DMS 273 (cell line): ENCODE measurements at regions not wholly inside any gene's neighbourhood (a gene's known extent, or its start where the extent isn't known, plus 50 kb on each side); places are given as distances from the start of the nearest gene placed in this dataset.

Experiments
- DNase-seq: peaks from one replicate; lab custom pipeline; 2025; ENCODE audit not compliant: unreplicated experiment; lab: John Stamatoyannopoulos, UW

DNA sequence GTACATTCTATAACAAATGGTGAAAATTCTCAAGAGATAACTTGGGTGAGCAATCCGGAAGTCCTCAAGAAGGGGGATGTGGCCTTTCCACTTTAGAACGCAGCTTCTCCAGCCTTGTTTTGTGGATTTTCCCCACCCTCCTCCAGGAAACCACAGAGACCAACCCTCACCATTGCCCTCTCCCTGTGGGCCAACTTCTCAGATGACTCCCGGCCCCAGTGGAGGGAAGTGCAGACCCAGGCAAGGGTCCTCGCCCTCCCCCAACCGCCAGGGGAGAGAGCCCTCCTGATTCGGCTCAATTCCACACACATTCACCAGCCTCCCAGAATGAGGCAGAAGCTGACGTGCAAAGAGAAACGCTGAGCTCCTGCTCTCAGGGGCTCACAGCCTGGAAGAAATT lies 277.2 kb downstream of the EIPR1 start:
- no peak for DNase-seq

- no peak for DNase-seq
These were observed 277.8 kb downstream of the EIPR1 start for GRCh38 chr2:3099860-3100234.

DNA sequence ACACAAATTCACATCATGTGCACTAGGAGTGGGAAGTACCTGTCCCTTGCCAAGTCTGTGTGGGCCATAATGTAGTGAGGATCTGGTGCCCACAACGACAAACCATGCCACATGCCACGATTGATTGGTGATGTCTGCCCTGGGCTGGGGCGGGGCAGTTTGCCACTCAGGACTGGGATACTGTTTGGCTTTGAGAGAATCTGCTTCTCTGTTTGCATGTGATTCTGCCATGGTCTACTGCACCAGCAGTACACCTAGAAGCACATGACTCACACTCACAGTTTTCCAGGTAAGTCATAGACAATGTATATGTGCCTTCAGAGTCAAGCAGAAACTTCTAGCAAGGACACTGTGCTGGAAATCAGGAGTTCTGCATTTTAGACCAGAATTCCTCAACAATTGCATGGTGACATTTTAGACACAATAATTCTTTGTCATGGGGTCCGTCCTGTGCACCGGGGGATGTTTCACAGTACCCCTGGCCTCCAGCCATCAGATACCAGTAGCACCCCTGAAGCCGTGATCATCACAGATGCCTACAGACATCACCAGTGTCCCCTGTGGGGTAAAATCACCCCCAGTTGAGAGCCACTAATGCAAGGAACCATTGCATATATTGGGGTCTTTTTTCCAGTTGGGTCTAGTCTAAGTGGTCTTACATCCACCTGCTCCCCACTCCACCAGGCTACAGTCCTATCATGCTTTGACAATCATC lies 278.3 kb downstream of the EIPR1 start:
- DNase-seq, result no peak

DNA sequence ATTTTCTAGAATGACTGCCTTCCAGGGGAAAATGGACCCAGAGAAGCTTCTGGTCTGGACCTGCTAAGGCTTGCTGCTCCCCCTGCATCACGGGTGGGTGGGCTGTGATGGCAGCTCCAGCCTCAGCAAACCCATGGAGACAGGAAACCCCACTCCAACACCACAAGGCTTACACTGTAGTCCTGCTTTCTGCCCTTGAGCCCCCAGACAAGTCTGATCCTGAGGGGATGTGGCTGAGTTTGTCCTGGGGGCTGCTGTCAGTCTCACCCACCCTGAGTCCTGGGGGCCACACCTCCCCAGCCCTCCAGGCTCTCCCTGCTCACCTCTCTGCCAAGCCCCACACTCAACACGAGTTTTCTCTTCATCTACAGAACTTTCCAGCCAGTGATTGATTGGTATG lies 279.4 kb downstream of the EIPR1 start:
- no peak for DNase-seq

GRCh38 chr2:3097804-3098203 lies 279.8 kb downstream of the EIPR1 start:
- DNase-seq, result no peak

DNA sequence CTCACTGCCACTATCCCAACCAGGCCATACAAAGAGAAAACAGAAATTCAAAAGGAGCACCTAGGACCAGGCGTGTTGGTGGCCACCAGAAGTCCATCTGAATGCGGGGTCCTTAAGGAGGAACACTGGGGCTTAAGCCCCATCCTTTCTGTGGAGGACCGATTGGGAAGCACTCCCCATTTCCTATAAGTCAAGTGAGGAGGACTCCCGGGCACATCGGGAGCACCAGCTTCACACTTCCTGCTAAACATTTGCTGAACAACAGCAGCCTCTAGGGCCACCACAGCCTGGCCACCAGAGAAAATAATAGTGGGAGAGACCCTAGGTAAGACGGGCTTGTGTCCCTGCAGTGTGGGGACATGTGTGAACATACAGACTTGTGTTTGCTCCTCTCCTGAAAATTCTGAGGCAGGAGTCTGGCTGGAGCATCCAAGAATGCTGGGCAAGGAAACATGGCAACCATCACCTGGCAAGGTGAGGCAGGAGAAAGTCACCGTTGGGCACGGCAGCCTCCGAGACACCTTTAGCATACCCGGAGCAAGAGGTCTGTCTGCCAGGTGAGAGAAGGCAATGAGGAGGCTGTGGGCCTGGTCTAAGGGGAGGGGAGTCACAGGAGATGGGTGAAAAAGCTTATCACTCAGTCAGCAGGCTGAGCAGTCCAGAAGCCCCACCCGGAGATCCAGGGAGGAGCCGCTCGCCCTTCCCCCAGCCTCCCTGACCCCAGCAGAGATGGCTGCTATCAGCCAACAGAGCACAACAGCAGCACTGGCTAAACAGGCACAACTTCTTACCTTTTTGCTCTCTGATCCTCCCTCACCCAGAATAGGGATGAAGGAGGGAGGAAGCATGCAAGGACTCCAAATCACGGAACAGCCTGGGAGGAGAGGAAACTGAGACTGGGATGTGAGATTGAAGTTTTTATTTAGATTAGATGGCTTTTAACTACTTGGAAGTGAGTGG lies 282.3 kb downstream of the EIPR1 start:
- DNase-seq, result no peak

GRCh38 chr2:3094318-3094717 lies 283.3 kb downstream of the EIPR1 start:
- no peak for DNase-seq

GRCh38 chr2:3091696-3092095 lies 285.9 kb downstream of the EIPR1 start:
- DNase-seq, result no peak

DNA sequence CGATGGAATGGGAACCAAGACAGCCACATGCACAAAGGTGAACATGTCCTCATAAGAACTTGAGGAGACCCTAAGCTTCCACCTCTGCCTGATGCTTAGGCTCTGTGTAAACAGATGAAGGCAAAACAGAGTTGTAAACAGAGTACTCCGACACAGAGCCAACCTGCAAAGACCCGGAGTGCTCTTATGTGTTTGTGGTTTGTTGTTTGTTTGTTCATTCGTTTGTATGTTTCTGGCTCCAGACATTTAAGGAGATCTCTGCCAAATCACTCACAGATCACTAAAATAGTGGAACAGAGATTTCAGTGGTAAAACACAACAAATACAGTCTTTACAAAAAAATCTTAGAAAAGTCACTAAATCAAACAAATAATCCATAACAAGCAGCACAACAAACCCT lies 294.9 kb downstream of the EIPR1 start:
- no peak for DNase-seq

- no peak for DNase-seq
These were observed 297.4 kb downstream of the EIPR1 start for GRCh38 chr2:3079959-3080948.

DNA sequence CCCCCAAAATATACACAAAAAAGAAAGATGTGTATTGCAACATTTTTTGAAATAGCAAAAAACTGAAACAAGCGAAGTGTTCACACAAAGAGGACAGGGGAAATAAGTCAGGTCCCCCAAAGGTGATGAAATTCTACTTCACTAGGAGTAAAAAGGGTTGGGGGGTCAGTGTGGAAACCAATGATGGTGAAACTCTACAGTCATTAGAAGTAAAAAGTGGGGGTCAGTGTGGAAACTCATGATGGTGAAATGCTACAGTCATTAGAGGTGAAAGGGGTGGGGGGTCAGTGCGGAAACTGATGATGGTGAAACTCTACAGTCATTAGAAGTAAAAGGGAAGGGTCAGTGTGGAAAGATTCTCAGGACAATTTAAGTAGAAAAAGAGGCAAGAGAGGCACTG lies 298.2 kb downstream of the EIPR1 start:
- no peak for DNase-seq

GRCh38 chr2:3078684-3079083 lies 298.9 kb downstream of the EIPR1 start:
- no peak for DNase-seq

GRCh38 chr2:3076848-3077642 lies 300.6 kb downstream of the EIPR1 start:
- no peak for DNase-seq

GRCh38 chr2:3075991-3076340 lies 301.7 kb downstream of the EIPR1 start:
- DNase-seq, result no peak

- DNase-seq, result no peak
These were observed 302.2 kb downstream of the EIPR1 start for GRCh38 chr2:3075316-3075990.

DNA sequence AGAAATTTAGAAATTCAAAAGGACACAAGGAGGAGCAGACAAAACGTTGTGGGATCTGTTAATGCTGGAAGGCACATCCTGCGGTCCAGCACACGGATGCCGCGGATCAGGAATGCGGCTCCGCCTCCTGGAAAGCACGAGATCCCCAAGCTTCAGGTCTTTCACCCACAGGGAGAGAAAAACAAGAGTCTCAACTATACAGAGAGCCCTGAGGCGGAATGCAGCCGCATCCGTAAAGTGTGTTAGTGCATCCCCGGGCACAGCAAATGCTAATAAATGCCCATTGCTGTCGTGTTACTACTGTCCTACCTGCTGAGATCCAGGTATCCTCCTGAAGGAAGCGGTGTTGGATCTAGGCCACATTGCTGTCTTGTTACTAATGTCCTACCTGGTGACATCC lies 303.9 kb downstream of the EIPR1 start:
- DNase-seq, result no peak

GRCh38 chr2:3073041-3073595 lies 304.5 kb downstream of the EIPR1 start:
- DNase-seq, result no peak

- DNase-seq, result no peak
These were observed 305.8 kb downstream of the EIPR1 start for GRCh38 chr2:3071685-3072263.

GRCh38 chr2:3066831-3067230 lies 310.8 kb downstream of the EIPR1 start:
- DNase-seq, result no peak
